Stimulated activated effector memory CD8-positive, alpha-beta T cell treated with anti-CD3 and anti-CD28 coated beads, Interleukin-12 subunit alpha, Interleukin-12 subunit beta, amount 100 ng/mL, for 72 hours (primary cell): ENCODE measurements at regions not wholly inside any gene's neighbourhood (a gene's known extent, or its start where the extent isn't known, plus 50 kb on each side); places are given as distances from the start of the nearest gene placed in this dataset.
A peak's percentile ranks its signal among the peaks of the same experiment; 100 is the strongest.
"Not testable (repeated sequence)": the region's sequence is repeated elsewhere in the genome, so short reads cannot be mapped to it uniquely, and the experiment has no call there.

Experiments used
- ATAC-seq: fragments of 150-1000 bp; cut with Tn5 transposase; 2 replicates; pipeline ENCODE4 v1.10.0; 2021
- DNase-seq, 2 donors: peaks; one replicate each; pipeline ENCODE4 v3.0.0; 2021 to 2022; ENCODE audit warnings: low spot score in 2 of 2
- H3K27ac Mint-ChIP-seq: one replicate; pipeline ENCODE4 v1.8.0; 2022; ENCODE audit warnings: mild to moderate bottlenecking, mixed read lengths
- H3K36me3 Mint-ChIP-seq: one replicate; pipeline ENCODE4 v1.8.0; 2022; ENCODE audit warnings: mild to moderate bottlenecking, mixed read lengths
- H3K4me1 Mint-ChIP-seq: one replicate; pipeline ENCODE4 v1.8.0; 2022; ENCODE audit warnings: mixed read lengths
- H3K4me3 Mint-ChIP-seq: one replicate; pipeline ENCODE4 v1.8.0; 2022; ENCODE audit warnings: mild to moderate bottlenecking, mixed read lengths
- H3K9me3 Mint-ChIP-seq: one replicate; pipeline ENCODE4 v1.8.0; 2022; ENCODE audit warnings: mixed read lengths

- Mint-ChIP-seq H3K27ac (no peak overlapping the region), H3K4me3 (no peak overlapping the region), H3K36me3 (peaks cover 19% of the 10 kb centered on the region), H3K9me3 (no peaks in the 10 kb centered on the region), H3K4me1 (peaks cover 29% of the 10 kb centered on the region)
- peak; percentile 16 for ATAC-seq
- no peak for DNase-seq
Measured at GRCh38 chr6:144418959-144419545, 133.9 kb downstream of the UTRN start.

DNA sequence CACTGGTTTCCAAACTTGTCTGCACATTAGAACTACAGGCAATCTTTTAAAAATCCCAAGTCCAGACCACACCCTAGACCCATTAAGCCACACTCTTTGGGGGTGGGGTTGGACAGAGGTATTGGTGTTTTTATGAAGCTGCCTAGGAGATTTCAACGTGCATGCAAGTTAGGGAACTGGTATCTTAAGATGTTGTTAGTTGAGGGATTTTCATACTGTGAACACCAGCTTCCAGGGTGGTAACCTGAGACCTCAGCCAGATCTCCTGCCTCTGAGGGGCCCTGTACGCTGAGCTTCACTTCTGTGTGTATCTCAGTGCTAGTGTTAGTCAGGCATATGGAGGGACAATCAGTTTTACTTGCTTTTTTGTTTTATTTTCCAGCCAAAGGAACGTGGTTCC is 138.0 kb downstream of the UTRN start:
- Mint-ChIP-seq H3K4me1 (peaks cover 24% of the 10 kb centered on the region), H3K27ac (peak overlapping the region; percentile 4), H3K9me3 (no peaks in the 10 kb centered on the region), H3K4me3 (no peak overlapping the region), H3K36me3 (peaks cover 48% of the 10 kb centered on the region)
- ATAC-seq (no peak), DNase-seq (no peak)

GRCh38 chr6:144429753-144430152 is 144.6 kb downstream of the UTRN start:
- H3K4me1 Mint-ChIP-seq, result peaks cover 16% of the 10 kb centered on the region
- DNase-seq (no peak), ATAC-seq (no peak)
- peaks cover 65% of the 10 kb centered on the region for H3K36me3 Mint-ChIP-seq
- peak overlapping the region; percentile 56 for H3K27ac Mint-ChIP-seq
- no peaks in the 10 kb centered on the region for H3K9me3 Mint-ChIP-seq
- H3K4me3 Mint-ChIP-seq, result no peak overlapping the region

DNA sequence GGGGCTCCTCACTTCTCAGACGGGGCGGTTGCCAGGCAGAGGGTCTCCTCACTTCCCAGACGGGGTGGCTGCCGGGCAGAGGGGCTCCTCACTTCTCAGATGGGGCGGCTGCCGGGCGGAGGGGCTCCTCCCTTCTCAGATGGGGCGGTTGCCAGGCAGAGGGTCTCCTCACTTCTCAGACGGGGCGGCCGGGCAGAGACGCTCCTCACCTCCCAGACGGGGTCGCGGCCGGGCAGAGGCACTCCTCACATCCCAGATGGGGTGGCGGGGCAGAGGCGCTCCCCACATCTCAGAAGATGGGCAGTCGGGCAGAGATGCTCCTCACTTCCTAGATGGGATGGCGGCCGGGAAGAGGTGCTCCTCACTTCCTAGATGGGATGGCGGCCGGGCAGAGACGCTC is 148.3 kb downstream of the UTRN start:
- not testable (repeated sequence) for DNase-seq, H3K27ac Mint-ChIP-seq, ATAC-seq, H3K9me3 Mint-ChIP-seq, H3K4me3 Mint-ChIP-seq
- Mint-ChIP-seq H3K36me3 (peaks cover 68% of the 10 kb centered on the region), H3K4me1 (peaks cover 11% of the 10 kb centered on the region)

- Mint-ChIP-seq H3K4me1 (peaks cover 11% of the 10 kb centered on the region), H3K4me3 (no peak overlapping the region), H3K9me3 (no peaks in the 10 kb centered on the region), H3K27ac (peak overlapping the region; percentile 43), H3K36me3 (peaks cover 68% of the 10 kb centered on the region)
- DNase-seq (no peak), ATAC-seq (peak; percentile 62)
Measured at GRCh38 chr6:144434308-144434990, 149.3 kb downstream of the UTRN start.

DNA sequence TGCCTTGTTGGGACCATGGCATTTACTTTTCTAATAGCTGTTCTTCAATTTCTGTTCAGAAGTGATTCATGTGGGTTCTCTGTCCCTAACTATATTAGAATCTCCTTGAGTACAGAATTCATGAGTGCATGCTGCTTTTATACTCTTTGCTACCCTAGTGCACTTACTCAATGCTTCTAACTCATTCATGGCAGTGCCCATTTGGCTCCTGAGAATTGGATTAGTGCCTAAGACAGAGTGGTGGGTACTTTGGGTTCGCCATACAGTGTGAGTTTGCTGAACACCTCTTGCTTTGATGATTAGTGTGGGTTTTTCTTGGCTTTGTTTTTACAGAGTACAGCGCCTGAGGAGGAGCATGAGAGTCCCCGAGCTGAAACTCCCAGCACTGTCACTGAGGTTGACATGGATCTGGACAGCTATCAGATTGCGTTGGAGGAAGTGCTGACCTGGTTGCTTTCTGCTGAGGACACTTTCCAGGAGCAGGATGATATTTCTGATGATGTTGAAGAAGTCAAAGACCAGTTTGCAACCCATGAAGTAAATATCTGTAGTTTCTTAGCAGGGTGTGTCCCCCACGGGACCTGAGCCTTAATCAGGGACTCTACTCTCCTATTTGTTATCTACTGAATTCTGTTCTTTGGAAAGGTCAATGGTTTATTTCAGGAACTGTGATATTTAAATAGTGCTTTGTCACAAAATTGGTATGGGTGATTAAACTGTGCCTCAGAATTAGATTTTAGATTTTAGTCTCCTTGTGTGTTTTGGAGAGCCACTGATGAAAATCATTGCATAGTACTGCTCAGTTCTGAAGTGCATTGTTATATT is 150.7 kb downstream of the UTRN start:
- Mint-ChIP-seq H3K9me3 (peaks cover 4% of the 10 kb centered on the region), H3K27ac (peak overlapping the region; percentile 30), H3K4me3 (no peak overlapping the region), H3K36me3 (peaks cover 70% of the 10 kb centered on the region), H3K4me1 (peaks cover 11% of the 10 kb centered on the region)
- DNase-seq (no peak), ATAC-seq (no peak)

- Mint-ChIP-seq H3K4me3 (no peak overlapping the region), H3K4me1 (peaks cover 11% of the 10 kb centered on the region), H3K9me3 (peaks cover 4% of the 10 kb centered on the region), H3K36me3 (peaks cover 68% of the 10 kb centered on the region), H3K27ac (no peak overlapping the region)
- DNase-seq (no peak), ATAC-seq (no peak)
Measured at GRCh38 chr6:144437105-144437504, 152.0 kb downstream of the UTRN start.

GRCh38 chr6:144438103-144438502 is 153.0 kb downstream of the UTRN start:
- ATAC-seq, result no peak
- H3K36me3 Mint-ChIP-seq, result peaks cover 63% of the 10 kb centered on the region
- no peak for DNase-seq
- H3K9me3 Mint-ChIP-seq, result peaks cover 4% of the 10 kb centered on the region
- H3K4me1 Mint-ChIP-seq, result peaks cover 11% of the 10 kb centered on the region
- peak overlapping the region; percentile 13 for H3K27ac Mint-ChIP-seq
- H3K4me3 Mint-ChIP-seq, result no peak overlapping the region

DNA sequence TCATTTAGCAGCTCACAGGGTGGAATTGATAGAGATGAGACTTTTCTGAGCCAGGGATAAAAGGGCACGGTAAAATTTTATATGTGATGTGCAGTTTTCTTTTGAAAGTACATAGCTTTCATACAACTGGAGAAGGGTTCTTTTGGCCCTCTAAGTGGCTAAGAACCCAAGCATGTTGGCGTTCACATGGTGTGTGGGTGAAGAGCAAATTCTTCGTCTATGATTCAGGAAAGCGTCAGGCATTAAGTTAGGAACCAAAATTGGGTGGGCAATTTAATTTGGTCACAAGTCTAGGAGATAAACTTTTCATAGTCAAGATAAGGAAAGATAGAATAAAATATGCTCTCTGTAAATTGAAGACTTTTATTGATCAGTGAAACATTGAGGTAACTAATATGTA is 153.9 kb downstream of the UTRN start:
- no peak for ATAC-seq
- H3K36me3 Mint-ChIP-seq, result peaks cover 63% of the 10 kb centered on the region
- H3K4me3 Mint-ChIP-seq, result no peak overlapping the region
- peak overlapping the region; percentile 13 for H3K27ac Mint-ChIP-seq
- no peak for DNase-seq
- peaks cover 11% of the 10 kb centered on the region for H3K4me1 Mint-ChIP-seq
- H3K9me3 Mint-ChIP-seq, result peaks cover 4% of the 10 kb centered on the region

- not testable (repeated sequence) for ATAC-seq, H3K9me3 Mint-ChIP-seq, H3K4me3 Mint-ChIP-seq, H3K4me1 Mint-ChIP-seq, H3K27ac Mint-ChIP-seq, DNase-seq
- peaks cover 64% of the 10 kb centered on the region for H3K36me3 Mint-ChIP-seq
Measured at GRCh38 chr6:144441801-144442200, 156.7 kb downstream of the UTRN start.

DNA sequence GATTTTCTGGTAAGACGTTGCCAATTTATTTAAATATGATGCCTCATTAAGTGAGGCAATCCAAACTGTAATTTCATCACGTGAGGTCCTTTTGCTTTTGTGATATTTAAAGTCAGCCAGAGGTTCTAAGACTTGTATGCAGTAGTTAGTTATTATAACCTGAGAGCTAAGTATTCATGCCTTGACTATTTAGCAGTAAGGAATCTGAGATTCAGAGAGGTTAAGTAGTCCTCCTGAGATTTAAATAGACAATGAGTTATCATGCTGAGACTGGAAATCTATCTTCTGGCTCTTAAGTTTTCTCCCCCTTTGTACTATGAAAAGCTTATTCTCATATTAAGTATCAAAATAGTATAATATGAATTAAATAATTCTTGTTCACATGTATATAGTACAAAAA is 158.0 kb downstream of the UTRN start:
- Mint-ChIP-seq H3K4me1 (no peaks in the 10 kb centered on the region), H3K27ac (no peak overlapping the region), H3K4me3 (no peak overlapping the region), H3K36me3 (peaks cover 62% of the 10 kb centered on the region), H3K9me3 (peaks cover 4% of the 10 kb centered on the region)
- DNase-seq (no peak), ATAC-seq (no peak)

- H3K9me3 Mint-ChIP-seq, result no peaks in the 10 kb centered on the region
- H3K4me1 Mint-ChIP-seq, result peaks cover 6% of the 10 kb centered on the region
- H3K36me3 Mint-ChIP-seq, result peaks cover 67% of the 10 kb centered on the region
- H3K4me3 Mint-ChIP-seq, result no peak overlapping the region
- ATAC-seq (no peak), DNase-seq (no peak)
- H3K27ac Mint-ChIP-seq, result peak overlapping the region; percentile 50
Measured at GRCh38 chr6:144447472-144447871, 162.3 kb downstream of the UTRN start.

DNA sequence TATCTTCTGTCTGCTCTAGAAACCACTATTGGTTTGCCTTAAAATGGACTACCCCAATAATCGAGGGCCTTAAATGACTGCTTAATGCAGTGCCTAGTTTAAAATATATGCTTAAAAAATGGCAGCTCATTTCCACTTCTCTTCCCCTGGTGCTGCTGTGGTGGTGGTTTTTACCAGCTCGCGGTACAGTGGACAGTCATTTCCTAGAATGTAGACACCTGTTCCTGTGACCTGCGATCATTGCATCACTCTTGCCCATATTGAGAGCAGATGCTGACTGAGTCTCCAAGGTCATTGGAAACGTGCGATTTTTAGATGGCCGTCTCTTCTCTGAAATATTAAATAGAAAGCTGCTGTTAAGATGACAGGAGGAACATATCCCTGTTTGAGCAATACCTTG is 164.1 kb downstream of the UTRN start:
- peak; percentile 59 for ATAC-seq
- H3K4me3 Mint-ChIP-seq, result no peak overlapping the region
- no peak for DNase-seq
- H3K4me1 Mint-ChIP-seq, result peaks cover 6% of the 10 kb centered on the region
- H3K36me3 Mint-ChIP-seq, result peaks cover 78% of the 10 kb centered on the region
- H3K27ac Mint-ChIP-seq, result peak overlapping the region; percentile 17
- no peaks in the 10 kb centered on the region for H3K9me3 Mint-ChIP-seq

- ATAC-seq (no peak), DNase-seq (no peak)
- Mint-ChIP-seq H3K36me3 (peaks cover 80% of the 10 kb centered on the region), H3K27ac (peak overlapping the region; percentile 17), H3K4me3 (no peak overlapping the region), H3K9me3 (no peaks in the 10 kb centered on the region), H3K4me1 (peaks cover 6% of the 10 kb centered on the region)
Measured at GRCh38 chr6:144449911-144450597, 164.9 kb downstream of the UTRN start.
